HepG2 (cell line): ENCODE measurements at regions not wholly inside any gene's neighbourhood (a gene's known extent, or its start where the extent isn't known, plus 50 kb on each side); places are given as distances from the start of the nearest gene placed in this dataset.

Experiments used
- ATAC-seq: fragments of 200-7000 bp; cut with Tn5 transposase; 3 replicates; pipeline ENCODE4 v1.9.1; 2020; ENCODE audit warnings: mild to moderate bottlenecking, moderate library complexity
- BruUV-seq: library from RNA; stranded (reverse); fragments of 400-500 nt; replicated peaks from 2 replicates; lab custom pipeline; 2021; lab: Mats Ljungman, UMichigan
- CTCF ChIA-PET: fragments of 300-600 bp; formaldehyde crosslinking; extraction: SDS; loops from one replicate; lab custom pipeline; 2021; ENCODE audit warnings: low total read pairs, inconsistent platforms, low intra/inter-chr PET ratio; lab: Yijun Ruan, JAX
- POLR2A ChIA-PET: fragments of 350-600 bp; sonication (Branson Sonifier 250); formaldehyde crosslinking; loops from one replicate; lab custom pipeline; 2020; ENCODE audit warnings: antibody characterized with exemption, inconsistent platforms; lab: Yijun Ruan, JAX
- DNase-seq: peaks from one replicate; pipeline ENCODE4 v3.0.0-alpha.2; 2015; ENCODE audit warnings: low spot score
- FAIRE-seq: peaks from 3 replicates; lab custom pipeline; 2011; peaks lifted over from hg19 to GRCh38; lab: Jason Lieb, UNC
- H2AFZ ChIP-seq: one replicate; pipeline ENCODE4 v1.6.1; 2011; ENCODE audit warnings: low read length, inconsistent platforms
- H3K27ac ChIP-seq: fragments of 300-600 bp; 3 replicates; pipeline ENCODE4 v1.8.0; 2011; ENCODE audit warnings: mixed run types, mild to moderate bottlenecking, mixed read lengths, low read length, inconsistent platforms; ENCODE audit not compliant: insufficient read depth; ENCODE audit errors: extremely low read length
- H3K27me3 ChIP-seq, 2 experiments: fragments of 200-600 bp in 1 of 2; 2 replicates in 1 of 2; 3 replicates in 1 of 2; pipeline versions ENCODE4 v1.6.0 to v1.8.0; 2011; ENCODE audit warnings: low read length in 2 of 2, mild to moderate bottlenecking in 2 of 2, moderate library complexity in 2 of 2, inconsistent platforms in 1 of 2; ENCODE audit not compliant: insufficient read depth in 2 of 2, control insufficient read depth in 1 of 2
- H3K36me3 ChIP-seq, 2 experiments: fragments of 200-600 bp in 1 of 2; replicated peaks in 1 of 2; 2 replicates in 1 of 2; 3 replicates in 1 of 2; pipeline versions ENCODE4 v1.5.1 to v1.8.0; 2011; ENCODE audit warnings: low read length in 2 of 2, inconsistent platforms in 1 of 2; ENCODE audit not compliant: insufficient read depth in 2 of 2, control insufficient read depth in 1 of 2
- H3K4me1 ChIP-seq: 2 replicates; pipeline ENCODE4 v1.5.1; 2012; ENCODE audit warnings: low read length, inconsistent platforms; ENCODE audit not compliant: insufficient read depth
- H3K4me2 ChIP-seq: 2 replicates; pipeline ENCODE4 v1.6.0; 2011; ENCODE audit warnings: low read depth, low read length, inconsistent platforms
- H3K4me3 ChIP-seq, 3 experiments: fragments of 200-600 bp in 1 of 3; sonication (generic), shearing (Covaris generic) in 1 of 3; replicated peaks in 1 of 3; 2 replicates each; pipeline ENCODE4 v1.5.1; 2011 to 2016; ENCODE audit warnings: low read length in 3 of 3, inconsistent platforms in 2 of 3, low read depth in 2 of 3, mild to moderate bottlenecking in 2 of 3, control low read depth in 1 of 3, mixed read lengths in 1 of 3; ENCODE audit not compliant: insufficient read depth in 1 of 3
- H3K79me2 ChIP-seq: one replicate; pipeline ENCODE4 v1.6.1; 2011; ENCODE audit warnings: low read length, inconsistent platforms; ENCODE audit not compliant: insufficient read depth
- H3K9ac ChIP-seq: 2 replicates; pipeline ENCODE4 v1.6.0; 2011; ENCODE audit warnings: mild to moderate bottlenecking, low read depth, low read length, inconsistent platforms; ENCODE audit not compliant: insufficient read depth
- H3K9me3 ChIP-seq: 2 replicates; pipeline ENCODE4 v1.5.1; 2012; ENCODE audit warnings: mild to moderate bottlenecking, low read length
- H4K20me1 ChIP-seq: 2 replicates; pipeline ENCODE4 v1.6.0; 2011; ENCODE audit warnings: inconsistent platforms, mild to moderate bottlenecking, low read length, moderate library complexity; ENCODE audit not compliant: insufficient read depth
- ASH2L ChIP-seq: fragments of 300-600, 200-600 bp; sonication (generic); IDR thresholded peaks from 2 replicates; pipeline ENCODE4 v1.7.0; 2017; ENCODE audit warnings: low read depth, mild to moderate bottlenecking, moderate library complexity, mixed read lengths, low read length; ENCODE audit not compliant: insufficient read length
- EP300 ChIP-seq, 3 experiments: sonication (generic) in 1 of 3; formaldehyde crosslinking in 1 of 3; IDR thresholded peaks; 2 replicates each; pipeline versions ENCODE4 v1.5.1 to v1.6.1; 2011 to 2020; ENCODE audit warnings: low read depth in 2 of 3, low read length in 2 of 3, borderline replicate concordance in 1 of 3, improper control_type of control experiment in 1 of 3, mild to moderate bottlenecking in 1 of 3, missing genetic modification reagents in 1 of 3, moderate library complexity in 1 of 3
- FOSL2 ChIP-seq: sonication (generic); formaldehyde crosslinking; IDR thresholded peaks from 2 replicates; pipeline ENCODE4 v1.4.0; 2020; ENCODE audit warnings: missing genetic modification reagents
- JUND ChIP-seq: sonication (generic); formaldehyde crosslinking; IDR thresholded peaks from 2 replicates; pipeline ENCODE4 v1.8.0; 2022; ENCODE audit warnings: mild to moderate bottlenecking, missing genetic modification reagents
- KDM4B ChIP-seq: sonication (generic); formaldehyde crosslinking; IDR thresholded peaks from 2 replicates; pipeline ENCODE4 v1.4.0; 2020; ENCODE audit warnings: missing genetic modification reagents
- MAFK ChIP-seq, 2 experiments: IDR thresholded peaks in 1 of 2; conservative IDR thresholded peaks in 1 of 2; 2 replicates each; pipeline ENCODE4 v1.6.1; 2011; ENCODE audit warnings: improper control_type of control experiment in 2 of 2, low read length in 2 of 2
- NFATC3 ChIP-seq: sonication (generic); formaldehyde crosslinking; IDR thresholded peaks from 2 replicates; pipeline ENCODE4 v1.5.1; 2020; ENCODE audit warnings: mild to moderate bottlenecking, missing genetic modification reagents
- SKI ChIP-seq: fragments of 450-650 bp; IDR thresholded peaks from one replicate; pipeline ENCODE4 v1.6.1; 2018; ENCODE audit warnings: mild to moderate bottlenecking; ENCODE audit not compliant: partially characterized antibody
- SOX5 ChIP-seq: IDR thresholded peaks from 2 replicates; pipeline ENCODE4 v1.6.1; 2016; ENCODE audit warnings: borderline replicate concordance
- SRF ChIP-seq: IDR thresholded peaks from 2 replicates; pipeline ENCODE4 v1.6.1; 2011; ENCODE audit warnings: mild to moderate bottlenecking, low read depth, low read length, moderate library complexity
- SRY ChIP-seq: sonication (generic); formaldehyde crosslinking; IDR thresholded peaks from 2 replicates; pipeline ENCODE4 v1.8.0; 2022; ENCODE audit warnings: mild to moderate bottlenecking, missing genetic modification reagents
- ZBTB21 ChIP-seq: sonication (generic); formaldehyde crosslinking; IDR thresholded peaks from 2 replicates; pipeline ENCODE4 v1.4.0; 2020; ENCODE audit warnings: missing genetic modification reagents
- ZNF879 ChIP-seq: sonication (generic); formaldehyde crosslinking; IDR thresholded peaks from 2 replicates; pipeline ENCODE4 v1.8.1; 2023; ENCODE audit warnings: missing genetic modification reagents
- WGBS: methylation state at CpG from one replicate; pipeline ENCODE4 v1.1.6; 2017; ENCODE audit warnings: low lambda C conversion rate; 5-methylcytosine and 5-hydroxymethylcytosine counted together
- in situ Hi-C: cut with HindIII; loops from 2 replicates; pipeline ENCODE4 v1.10.0; 2017; ENCODE audit warnings: low pct_unique_long_range_greater_than_20kb; ENCODE audit not compliant: extremely low pct_ligation_motif_present
- intact Hi-C: fragments of 100-400 bp; cut with micrococcal nuclease; formaldehyde crosslinking; loops from one replicate; pipeline ENCODE4 v1.10.0; 2022; ENCODE audit not compliant: unreplicated experiment
- TF ChIP-seq, protein P1 (sequence below): sonication (generic); formaldehyde crosslinking; IDR thresholded peaks from 2 replicates; pipeline ENCODE4 v1.4.0; 2020; ENCODE audit warnings: missing genetic modification reagents, mild to moderate bottlenecking, borderline replicate concordance
- TF ChIP-seq, protein P2 (sequence below): IDR thresholded peaks from 2 replicates; pipeline ENCODE4 v1.4.0; 2020; ENCODE audit warnings: mild to moderate bottlenecking, missing genetic modification reagents
- TF ChIP-seq, protein P3 (sequence below): IDR thresholded peaks from 2 replicates; pipeline ENCODE4 v1.6.1; 2012; ENCODE audit warnings: low read depth, low read length, improper control_type of control experiment

DNA sequence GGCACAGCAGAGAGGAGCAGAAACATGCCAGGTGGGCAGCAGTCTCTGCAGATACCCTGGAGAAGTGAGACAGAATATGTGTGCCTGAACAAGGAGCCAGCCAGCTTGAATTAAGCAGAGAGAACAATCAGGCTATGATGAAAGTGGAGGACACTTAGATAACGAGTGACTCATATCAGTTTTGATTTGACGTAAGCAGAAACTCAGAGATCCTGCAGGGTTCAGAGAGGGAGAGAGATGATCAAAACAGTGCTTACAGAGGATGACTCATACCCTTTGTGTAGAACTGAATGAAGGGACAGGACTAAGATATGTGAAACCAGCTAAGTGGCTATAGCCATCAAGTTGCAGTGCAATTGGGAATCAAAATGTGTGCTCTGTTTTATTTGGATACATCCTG is 300.7 kb downstream of the TENT5A start:
- H3K36me3 ChIP-seq = no peaks in the 10 kb centered on the region
- no peaks in the 10 kb centered on the region for H3K79me2 ChIP-seq
- no peaks in the 10 kb centered on the region for H3K27me3 ChIP-seq
- ATAC-seq = peak; percentile 75
- H3K4me2 ChIP-seq = no peak overlapping the region
- 3% methylated on average over 2 of the region's 2 CpGs for WGBS
- no peaks in the 10 kb centered on the region for H3K9me3 ChIP-seq
- intact Hi-C loops = no loop called here
- no peak overlapping the region for H3K4me3 ChIP-seq
- H3K9ac ChIP-seq = no peak overlapping the region
- no TSS peak for BruUV-seq
- POLR2A ChIA-PET = no interaction called here
- FAIRE-seq = no peak
- H4K20me1 ChIP-seq = no peaks in the 10 kb centered on the region
- H2AFZ ChIP-seq = no peak overlapping the region
- DNase-seq = peak; percentile 69
- CTCF ChIA-PET = no interaction called here
- no peak overlapping the region for H3K27ac ChIP-seq
- H3K4me1 ChIP-seq = peaks cover 7% of the 10 kb centered on the region; the same call in 1 of the 2 replicates
- in situ Hi-C loops = loop anchor here (25.0 kb wide), 1 partner anchor 214 kb away; no protein-coding TSS in a partner anchor
- TF ChIP-seq FOSL2 (peak; percentile 92), SOX5 (CRISPR knock-in tag) (0 out of 2 replicates have a peak, but pooled peaks have one; percentile 9), SKI (no peak), ZNF879 (CRISPR knock-in tag) (no peak), SRF (no peak), MAFK (conservative IDR thresholded peaks at IDR 0.05 in 1 of 2, IDR thresholded peaks at IDR 0.05 in 1 of 2; ENCODE audit: low read length in 2 of 2) (0 out of 4 replicates have a peak, but pooled peaks of 1 of the 2 experiments have one; percentile 2), EP300 (IDR thresholded peaks at IDR 0.05; ENCODE audit: low read depth in 2 of 2, low read length in 2 of 2) (peak in 1 of 2 experiments; percentile 4; a peak in 1 of 4 replicates), EP300 (CRISPR knock-in tag; IDR thresholded peaks at IDR 0.05; ENCODE audit: borderline replicate concordance) (no peak), ZBTB21 (CRISPR knock-in tag) (peak; percentile 78), KDM4B (CRISPR knock-in tag) (no peak), NFATC3 (no peak), ASH2L (no peak), JUND (peak; percentile 29; the same call in 1 of the 2 replicates), SRY (CRISPR knock-in tag) (no peak)
- TF ChIP-seq, protein P1, sequence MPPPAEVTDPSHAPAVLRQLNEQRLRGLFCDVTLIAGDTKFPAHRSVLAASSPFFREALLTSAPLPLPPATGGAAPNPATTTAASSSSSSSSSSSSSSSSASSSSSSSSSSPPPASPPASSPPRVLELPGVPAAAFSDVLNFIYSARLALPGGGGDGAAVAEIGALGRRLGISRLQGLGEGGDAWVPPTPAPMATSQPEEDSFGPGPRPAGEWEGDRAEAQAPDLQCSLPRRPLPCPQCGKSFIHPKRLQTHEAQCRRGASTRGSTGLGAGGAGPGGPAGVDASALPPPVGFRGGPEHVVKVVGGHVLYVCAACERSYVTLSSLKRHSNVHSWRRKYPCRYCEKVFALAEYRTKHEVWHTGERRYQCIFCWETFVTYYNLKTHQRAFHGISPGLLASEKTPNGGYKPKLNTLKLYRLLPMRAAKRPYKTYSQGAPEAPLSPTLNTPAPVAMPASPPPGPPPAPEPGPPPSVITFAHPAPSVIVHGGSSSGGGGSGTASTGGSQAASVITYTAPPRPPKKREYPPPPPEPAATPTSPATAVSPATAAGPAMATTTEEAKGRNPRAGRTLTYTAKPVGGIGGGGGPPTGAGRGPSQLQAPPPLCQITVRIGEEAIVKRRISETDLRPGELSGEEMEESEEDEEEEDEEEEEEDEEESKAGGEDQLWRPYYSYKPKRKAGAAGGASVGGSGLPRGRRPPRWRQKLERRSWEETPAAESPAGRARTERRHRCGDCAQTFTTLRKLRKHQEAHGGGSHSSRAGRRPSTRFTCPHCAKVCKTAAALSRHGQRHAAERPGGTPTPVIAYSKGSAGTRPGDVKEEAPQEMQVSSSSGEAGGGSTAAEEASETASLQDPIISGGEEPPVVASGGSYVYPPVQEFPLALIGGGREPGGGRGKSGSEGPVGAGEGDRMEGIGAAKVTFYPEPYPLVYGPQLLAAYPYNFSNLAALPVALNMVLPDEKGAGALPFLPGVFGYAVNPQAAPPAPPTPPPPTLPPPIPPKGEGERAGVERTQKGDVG (CRISPR knock-in tag) = no peak
- TF ChIP-seq, protein P2, sequence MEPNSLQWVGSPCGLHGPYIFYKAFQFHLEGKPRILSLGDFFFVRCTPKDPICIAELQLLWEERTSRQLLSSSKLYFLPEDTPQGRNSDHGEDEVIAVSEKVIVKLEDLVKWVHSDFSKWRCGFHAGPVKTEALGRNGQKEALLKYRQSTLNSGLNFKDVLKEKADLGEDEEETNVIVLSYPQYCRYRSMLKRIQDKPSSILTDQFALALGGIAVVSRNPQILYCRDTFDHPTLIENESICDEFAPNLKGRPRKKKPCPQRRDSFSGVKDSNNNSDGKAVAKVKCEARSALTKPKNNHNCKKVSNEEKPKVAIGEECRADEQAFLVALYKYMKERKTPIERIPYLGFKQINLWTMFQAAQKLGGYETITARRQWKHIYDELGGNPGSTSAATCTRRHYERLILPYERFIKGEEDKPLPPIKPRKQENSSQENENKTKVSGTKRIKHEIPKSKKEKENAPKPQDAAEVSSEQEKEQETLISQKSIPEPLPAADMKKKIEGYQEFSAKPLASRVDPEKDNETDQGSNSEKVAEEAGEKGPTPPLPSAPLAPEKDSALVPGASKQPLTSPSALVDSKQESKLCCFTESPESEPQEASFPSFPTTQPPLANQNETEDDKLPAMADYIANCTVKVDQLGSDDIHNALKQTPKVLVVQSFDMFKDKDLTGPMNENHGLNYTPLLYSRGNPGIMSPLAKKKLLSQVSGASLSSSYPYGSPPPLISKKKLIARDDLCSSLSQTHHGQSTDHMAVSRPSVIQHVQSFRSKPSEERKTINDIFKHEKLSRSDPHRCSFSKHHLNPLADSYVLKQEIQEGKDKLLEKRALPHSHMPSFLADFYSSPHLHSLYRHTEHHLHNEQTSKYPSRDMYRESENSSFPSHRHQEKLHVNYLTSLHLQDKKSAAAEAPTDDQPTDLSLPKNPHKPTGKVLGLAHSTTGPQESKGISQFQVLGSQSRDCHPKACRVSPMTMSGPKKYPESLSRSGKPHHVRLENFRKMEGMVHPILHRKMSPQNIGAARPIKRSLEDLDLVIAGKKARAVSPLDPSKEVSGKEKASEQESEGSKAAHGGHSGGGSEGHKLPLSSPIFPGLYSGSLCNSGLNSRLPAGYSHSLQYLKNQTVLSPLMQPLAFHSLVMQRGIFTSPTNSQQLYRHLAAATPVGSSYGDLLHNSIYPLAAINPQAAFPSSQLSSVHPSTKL (CRISPR knock-in tag) = peak; percentile 31; the same call in 1 of the 2 replicates
- TF ChIP-seq, protein P3, sequence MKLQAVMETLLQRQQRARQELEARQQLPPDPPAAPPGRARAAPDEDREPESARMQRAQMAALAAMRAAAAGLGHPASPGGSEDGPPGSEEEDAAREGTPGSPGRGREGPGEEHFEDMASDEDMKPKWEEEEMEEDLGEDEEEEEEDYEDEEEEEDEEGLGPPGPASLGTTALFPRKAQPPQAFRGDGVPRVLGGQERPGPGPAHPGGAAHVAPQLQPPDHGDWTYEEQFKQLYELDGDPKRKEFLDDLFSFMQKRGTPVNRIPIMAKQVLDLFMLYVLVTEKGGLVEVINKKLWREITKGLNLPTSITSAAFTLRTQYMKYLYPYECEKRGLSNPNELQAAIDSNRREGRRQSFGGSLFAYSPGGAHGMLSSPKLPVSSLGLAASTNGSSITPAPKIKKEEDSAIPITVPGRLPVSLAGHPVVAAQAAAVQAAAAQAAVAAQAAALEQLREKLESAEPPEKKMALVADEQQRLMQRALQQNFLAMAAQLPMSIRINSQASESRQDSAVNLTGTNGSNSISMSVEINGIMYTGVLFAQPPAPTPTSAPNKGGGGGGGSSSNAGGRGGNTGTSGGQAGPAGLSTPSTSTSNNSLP = peak; percentile 39; the same call in 1 of the 2 replicates
